Spleen (tissue), 11 donors: ENCODE measurements at regions not wholly inside any gene's neighbourhood (a gene's known extent, or its start where the extent isn't known, plus 50 kb on each side); places are given as distances from the start of the nearest gene placed in this dataset.

Experiments
- DNase-seq: peaks from one replicate; pipeline ENCODE4 v3.0.0-alpha.2; 2020
- H3K27ac ChIP-seq, 8 donors: fragments of 200-600 bp; sonication (generic) in 7 of 8; 1 replicate in 4 of 8; 2 replicates in 4 of 8; pipeline versions ENCODE4 v1.5.0 to v1.8.0; 2016 to 2021; ENCODE audit warnings: inconsistent platforms in 4 of 8, mild to moderate bottlenecking in 4 of 8, moderate library complexity in 1 of 8
- H3K27me3 ChIP-seq, 7 donors: fragments of 200-600 bp; sonication (generic) in 6 of 7; replicated peaks in 1 of 7; 1 replicate in 4 of 7; 2 replicates in 3 of 7; pipeline versions ENCODE4 v1.5.0 to v1.8.0; 2016 to 2021; ENCODE audit warnings: inconsistent platforms in 3 of 7, mild to moderate bottlenecking in 1 of 7
- H3K36me3 ChIP-seq, 6 donors: fragments of 200-600 bp; sonication (generic) in 5 of 6; 1 replicate in 4 of 6; 2 replicates in 2 of 6; pipeline versions ENCODE4 v1.5.0 to v1.8.0; 2016 to 2021; ENCODE audit warnings: inconsistent platforms in 2 of 6
- H3K4me1 ChIP-seq, 6 donors: fragments of 200-600 bp; sonication (generic) in 5 of 6; 1 replicate in 3 of 6; 2 replicates in 3 of 6; pipeline versions ENCODE4 v1.5.0 to v1.8.0; 2016 to 2021; ENCODE audit warnings: inconsistent platforms in 3 of 6
- H3K4me3 ChIP-seq, 8 donors: fragments of 200-600 bp; sonication (generic) in 7 of 8; 1 replicate in 4 of 8; 2 replicates in 4 of 8; pipeline versions ENCODE4 v1.5.0 to v1.8.0; 2016 to 2021; ENCODE audit warnings: inconsistent platforms in 4 of 8, mild to moderate bottlenecking in 4 of 8, moderate library complexity in 2 of 8
- H3K9me3 ChIP-seq, 8 donors: fragments of 200-600 bp; sonication (generic) in 7 of 8; 1 replicate in 4 of 8; 2 replicates in 4 of 8; pipeline versions ENCODE4 v1.5.0 to v1.8.0; 2016 to 2021; ENCODE audit warnings: inconsistent platforms in 4 of 8
- POLR2A ChIP-seq, 3 donors: fragments of 450-650 bp; IDR thresholded peaks; one replicate each; pipeline ENCODE4 v1.5.1; 2017; ENCODE audit warnings: antibody characterized with exemption in 3 of 3, mild to moderate bottlenecking in 1 of 3
- POLR2AphosphoS5 ChIP-seq, 3 donors: sonication (generic); formaldehyde crosslinking; IDR thresholded peaks; one replicate each; pipeline ENCODE4 v1.5.1; 2017; ENCODE audit warnings: antibody characterized with exemption in 3 of 3
- WGBS, 5 donors: extraction: QIAGEN DNeasy Blood & Tissue Kit in 3 of 5; methylation state at CpG; one replicate each; pipeline versions ENCODE4 v1.1.5 to v1.1.7; 2013 to 2018; 5-methylcytosine and 5-hydroxymethylcytosine counted together
- intact Hi-C: fragments of 100-400 bp; cut with DNase I; formaldehyde crosslinking; loops from one replicate; pipeline ENCODE4 v1.15.0; 2023; ENCODE audit warnings: low total_unique reads
- TF ChIP-seq, protein P1 (sequence below), 11 experiments: fragments of 200-600 bp in 7 of 11; fragments of 450-650 bp in 4 of 11; sonication (generic) in 4 of 11; IDR thresholded peaks in 8 of 11; conservative IDR thresholded peaks in 3 of 11; 1 replicate in 7 of 11; 2 replicates in 4 of 11; pipeline versions ENCODE4 v1.4.0 to v1.8.0; 2016 to 2021; ENCODE audit warnings: antibody characterized with exemption in 11 of 11, inconsistent platforms in 4 of 11, mild to moderate bottlenecking in 1 of 11
- donor health status: healthy with polysubstance abuse.
- donor health status: DM: no; HTN: no; CAD: no; lungs with moderate emphysema.
- donor health status: DM: no; HTN: no; CAD: no.
- donor health status: Bipolar disorder and iron deficiency.
- donor health status: healthy.
- donor health status: DM: no; HTN: no; CAD: no.
- donor health status: DM: yes; HTN: yes; CAD: no.

DNA sequence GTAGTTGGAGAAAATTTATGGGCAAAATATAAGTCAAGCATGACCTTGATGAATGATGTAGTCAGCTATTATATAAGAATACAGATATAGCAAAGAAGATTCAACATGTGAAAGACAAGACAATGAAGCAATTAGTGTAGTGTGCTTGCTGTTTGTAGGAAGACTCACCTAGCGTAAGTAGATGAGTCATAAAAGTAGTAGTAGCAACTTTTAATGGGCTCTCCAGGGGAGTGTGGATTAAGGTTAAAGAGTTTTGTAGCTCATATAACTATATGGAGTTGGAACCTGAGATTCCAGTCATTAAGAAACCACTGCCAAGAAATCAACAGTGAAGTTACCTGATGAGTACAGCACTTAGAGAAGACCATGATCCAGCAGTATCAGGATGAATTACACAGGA lies 444.7 kb upstream of the CNTN3 start:
- no peak for DNase-seq
- intact Hi-C loops = no loop called here
- H3K36me3 ChIP-seq = no peaks in the 10 kb centered on the region
- no peak overlapping the region for H3K4me3 ChIP-seq
- TF ChIP-seq, protein P1, sequence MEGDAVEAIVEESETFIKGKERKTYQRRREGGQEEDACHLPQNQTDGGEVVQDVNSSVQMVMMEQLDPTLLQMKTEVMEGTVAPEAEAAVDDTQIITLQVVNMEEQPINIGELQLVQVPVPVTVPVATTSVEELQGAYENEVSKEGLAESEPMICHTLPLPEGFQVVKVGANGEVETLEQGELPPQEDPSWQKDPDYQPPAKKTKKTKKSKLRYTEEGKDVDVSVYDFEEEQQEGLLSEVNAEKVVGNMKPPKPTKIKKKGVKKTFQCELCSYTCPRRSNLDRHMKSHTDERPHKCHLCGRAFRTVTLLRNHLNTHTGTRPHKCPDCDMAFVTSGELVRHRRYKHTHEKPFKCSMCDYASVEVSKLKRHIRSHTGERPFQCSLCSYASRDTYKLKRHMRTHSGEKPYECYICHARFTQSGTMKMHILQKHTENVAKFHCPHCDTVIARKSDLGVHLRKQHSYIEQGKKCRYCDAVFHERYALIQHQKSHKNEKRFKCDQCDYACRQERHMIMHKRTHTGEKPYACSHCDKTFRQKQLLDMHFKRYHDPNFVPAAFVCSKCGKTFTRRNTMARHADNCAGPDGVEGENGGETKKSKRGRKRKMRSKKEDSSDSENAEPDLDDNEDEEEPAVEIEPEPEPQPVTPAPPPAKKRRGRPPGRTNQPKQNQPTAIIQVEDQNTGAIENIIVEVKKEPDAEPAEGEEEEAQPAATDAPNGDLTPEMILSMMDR (IDR thresholded peaks at IDR 0.05 in 8 of 11, conservative IDR thresholded peaks at IDR 0.05 in 3 of 11) = no peak
- TF ChIP-seq POLR2AphosphoS5 (IDR thresholded peaks at IDR 0.05) = no peak
- no peak for TF ChIP-seq POLR2A (IDR thresholded peaks at IDR 0.05)
- H3K27me3 ChIP-seq = no peaks in the 10 kb centered on the region
- WGBS, 5 donors = 79 to 89% (median 81%) methylated on average over 1 of the region's 1 CpG
- no peaks in the 10 kb centered on the region for H3K4me1 ChIP-seq
- H3K27ac ChIP-seq = no peak overlapping the region
- H3K9me3 ChIP-seq = peaks cover 0 to 8% (median 0%) of the 10 kb centered on the region in 8 donors

DNA sequence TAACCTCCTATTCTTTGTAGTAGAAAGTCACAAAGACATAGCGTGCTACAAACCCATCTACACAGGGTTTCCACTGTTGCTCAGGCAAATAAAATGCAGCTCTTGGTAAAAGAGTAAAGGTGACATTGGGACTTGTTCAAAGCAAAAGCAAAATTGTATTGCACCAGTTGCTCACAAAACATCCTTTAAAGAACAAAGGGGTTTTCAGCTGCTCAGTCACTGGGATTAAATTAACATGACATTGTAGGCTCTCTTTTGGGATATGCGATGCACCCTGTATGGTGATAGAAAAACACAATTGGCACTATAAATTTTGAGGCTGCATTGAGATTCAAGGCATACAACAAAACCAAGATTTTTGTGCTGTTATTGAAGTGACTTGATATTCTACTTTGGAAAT lies 447.3 kb upstream of the CNTN3 start:
- H3K27ac ChIP-seq = no peak overlapping the region
- DNase-seq = no peak
- H3K4me1 ChIP-seq = no peaks in the 10 kb centered on the region
- intact Hi-C loops = no loop called here
- no peaks in the 10 kb centered on the region for H3K36me3 ChIP-seq
- H3K27me3 ChIP-seq = no peaks in the 10 kb centered on the region
- WGBS, 5 donors = 85 to 95% (median 93%) methylated on average over 2 of the region's 2 CpGs
- no peak for TF ChIP-seq POLR2AphosphoS5 (IDR thresholded peaks at IDR 0.05)
- no peak for TF ChIP-seq POLR2A (IDR thresholded peaks at IDR 0.05)
- TF ChIP-seq, protein P1 (IDR thresholded peaks at IDR 0.05 in 8 of 11, conservative IDR thresholded peaks at IDR 0.05 in 3 of 11) = no peak
- H3K9me3 ChIP-seq = peaks cover 0 to 18% (median 11%) of the 10 kb centered on the region in 8 donors
- no peak overlapping the region for H3K4me3 ChIP-seq

DNA sequence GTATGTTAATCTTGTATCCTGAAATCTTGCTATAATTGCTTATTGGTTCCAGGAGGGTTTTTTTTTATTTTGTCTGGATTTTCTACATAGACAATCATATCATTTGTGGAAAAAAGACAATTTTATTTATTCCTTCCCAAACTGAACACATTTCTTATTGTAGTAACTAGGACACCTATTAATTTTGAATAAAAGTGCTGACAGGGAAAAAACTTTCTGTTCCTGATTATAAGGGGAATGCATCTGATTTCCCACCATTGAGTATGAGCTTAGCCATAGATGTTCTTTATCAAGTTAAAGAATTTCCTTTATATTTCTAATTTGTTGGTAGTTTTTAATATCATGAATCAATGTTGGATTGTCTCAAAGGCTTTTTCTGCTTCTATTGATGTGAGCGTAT lies 460.7 kb upstream of the CNTN3 start:
- TF ChIP-seq POLR2AphosphoS5 (IDR thresholded peaks at IDR 0.05) (no peak), POLR2A (IDR thresholded peaks at IDR 0.05) (no peak)
- TF ChIP-seq, protein P1 (IDR thresholded peaks at IDR 0.05 in 8 of 11, conservative IDR thresholded peaks at IDR 0.05 in 3 of 11) = no peak
- intact Hi-C loops = no loop called here
- Histone ChIP-seq H3K4me3 (no peak overlapping the region), H3K36me3 (no peaks in the 10 kb centered on the region), H3K27ac (no peak overlapping the region), H3K9me3 (peaks cover 0 to 23% (median 8%) of the 10 kb centered on the region in 8 donors), H3K4me1 (no peaks in the 10 kb centered on the region), H3K27me3 (no peaks in the 10 kb centered on the region)
- DNase-seq = no peak
- 90 to 100% (median 98%) methylated on average over 1 of the region's 1 CpG for WGBS, 5 donors

DNA sequence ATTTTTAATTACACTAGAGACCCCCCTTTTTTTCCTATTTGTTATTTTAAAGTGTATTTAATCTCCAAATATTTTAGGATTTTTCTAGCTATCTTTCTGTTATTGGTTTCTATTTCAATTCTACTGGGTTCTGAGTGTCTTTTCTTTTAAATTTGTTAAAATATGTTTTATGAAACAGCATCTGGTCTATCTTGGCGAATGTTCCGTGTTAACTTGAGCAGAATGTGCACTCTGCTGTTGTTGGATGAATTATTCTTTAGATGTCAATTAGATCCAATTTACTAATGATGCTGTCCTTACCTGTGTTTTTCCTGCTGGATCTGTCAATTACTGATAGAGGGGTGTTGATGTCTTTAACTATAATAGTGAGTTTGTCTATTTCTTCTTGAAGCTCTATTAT lies 462.0 kb upstream of the CNTN3 start:
- Histone ChIP-seq H3K27me3 (no peaks in the 10 kb centered on the region), H3K9me3 (peaks cover 0 to 25% (median 7%) of the 10 kb centered on the region in 8 donors), H3K4me1 (no peaks in the 10 kb centered on the region), H3K4me3 (no peak overlapping the region), H3K36me3 (no peaks in the 10 kb centered on the region), H3K27ac (no peak overlapping the region)
- WGBS, 5 donors = 83 to 90% (median 90%) methylated on average over 2 of the region's 2 CpGs
- TF ChIP-seq POLR2A (IDR thresholded peaks at IDR 0.05) (no peak), POLR2AphosphoS5 (IDR thresholded peaks at IDR 0.05) (no peak)
- TF ChIP-seq, protein P1 (IDR thresholded peaks at IDR 0.05 in 8 of 11, conservative IDR thresholded peaks at IDR 0.05 in 3 of 11) = no peak
- intact Hi-C loops = no loop called here
- no peak for DNase-seq
